Activated CD4-positive, CD25-positive, alpha-beta regulatory T cell treated with anti-CD3 and anti-CD28 coated beads, Interleukin-2, amount 50 U/mL, for 16 hours (primary cell): ENCODE measurements at regions not wholly inside any gene's neighbourhood (a gene's known extent, or its start where the extent isn't known, plus 50 kb on each side); places are given as distances from the start of the nearest gene placed in this dataset.

Experiments
- DNase-seq: peaks from one replicate; pipeline ENCODE4 v3.0.0-alpha.2; 2020; ENCODE audit warnings: low read depth, low spot score

DNA sequence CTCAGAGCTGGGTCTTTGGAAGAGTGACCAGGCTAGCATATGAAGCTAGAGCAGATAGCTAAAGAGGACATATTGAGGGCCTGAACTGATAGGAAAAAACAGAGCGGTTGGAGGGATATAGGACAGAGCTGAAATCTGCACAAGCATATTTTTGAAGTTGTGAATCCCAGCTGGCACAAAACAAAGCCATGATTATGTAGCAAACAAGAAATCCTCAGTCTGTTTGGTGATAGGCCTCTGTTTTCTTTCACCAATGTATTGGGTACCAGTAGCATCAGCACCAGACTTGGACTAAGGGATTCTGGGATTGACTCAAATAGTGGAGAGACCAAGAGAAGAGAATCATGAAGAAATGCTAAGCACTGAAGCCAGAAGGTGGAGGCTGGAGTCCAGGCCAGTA, 151.0 kb downstream of the FAM43A start:
- DNase-seq, result no peak

DNA sequence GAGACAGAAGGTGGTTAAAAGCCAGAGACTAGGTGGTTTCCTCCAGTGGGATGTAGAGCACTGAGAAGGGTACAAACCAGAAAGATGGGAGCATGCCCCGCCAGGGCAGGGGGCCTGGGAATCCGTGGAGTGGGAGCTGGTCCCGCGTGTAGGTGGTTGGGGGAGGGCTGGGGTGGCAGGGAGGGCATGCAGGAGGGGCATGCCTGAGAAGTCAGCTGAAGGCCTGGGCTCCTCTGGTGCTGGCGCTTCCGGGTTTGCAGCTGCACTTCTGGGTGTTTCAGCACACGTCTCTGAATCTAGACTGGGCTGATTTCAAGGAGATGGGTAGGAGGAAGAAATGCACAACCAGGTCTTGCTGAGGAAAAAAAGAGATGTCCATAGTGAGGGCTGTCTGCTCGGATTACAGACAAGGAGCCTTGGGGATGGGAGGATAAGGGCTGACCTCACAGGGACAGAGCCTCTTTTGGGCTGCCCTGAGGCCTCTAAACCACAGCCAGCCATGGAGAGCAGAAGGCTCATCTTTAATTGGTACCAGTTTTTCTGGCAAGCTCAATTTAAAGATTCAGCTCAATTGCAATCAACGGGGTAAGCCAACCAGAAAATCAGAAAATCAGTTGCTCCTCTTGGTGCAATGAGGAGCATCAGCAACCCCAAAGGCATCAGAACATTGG, 151.9 kb downstream of the FAM43A start:
- DNase-seq, result no peak

GRCh38 chr3:194838236-194838635, 152.6 kb downstream of the FAM43A start:
- DNase-seq, result no peak

GRCh38 chr3:194840661-194841514, 155.2 kb downstream of the FAM43A start:
- DNase-seq, result no peak

DNA sequence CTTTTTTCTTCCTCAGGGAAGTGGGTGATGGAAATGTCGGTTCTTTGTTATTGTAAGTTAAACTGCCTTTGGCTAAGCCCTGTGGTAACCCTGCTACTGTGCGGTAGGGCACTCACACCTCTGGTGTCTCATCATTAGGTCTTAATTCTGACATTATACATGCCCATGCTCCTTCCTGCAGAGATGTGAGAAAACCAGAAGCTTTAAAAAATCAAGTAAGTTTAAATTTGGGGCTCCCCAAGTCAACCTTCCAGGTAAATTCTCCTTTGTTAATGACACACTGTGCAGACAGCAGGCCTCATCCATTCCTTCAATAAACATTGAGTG, 155.8 kb downstream of the FAM43A start:
- DNase-seq, result no peak

- DNase-seq, result no peak
Measured at GRCh38 chr3:194843556-194843955, 157.9 kb downstream of the FAM43A start.

DNA sequence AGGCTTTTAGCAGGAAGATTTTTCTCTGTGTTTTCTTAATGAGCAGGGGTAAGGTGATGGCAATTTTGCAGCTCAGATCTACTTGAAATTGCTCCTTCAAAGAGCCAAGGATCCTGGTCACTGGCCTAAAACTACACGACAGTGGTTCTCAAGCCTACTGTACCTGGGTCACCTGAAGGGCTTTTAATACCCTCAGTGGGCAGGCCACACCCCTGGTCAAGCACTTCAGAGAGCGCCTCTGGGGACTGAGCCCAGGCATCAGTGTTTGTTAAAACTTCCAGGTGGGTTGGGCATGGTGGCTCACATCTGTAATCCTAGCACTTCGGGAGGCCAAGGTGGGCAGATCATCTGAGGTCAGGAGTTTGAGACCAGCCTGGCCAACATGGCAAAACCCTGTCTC, 158.4 kb downstream of the FAM43A start:
- no peak for DNase-seq

GRCh38 chr3:194849166-194849875, 163.6 kb downstream of the FAM43A start:
- no peak for DNase-seq

GRCh38 chr3:194851254-194851653, 165.6 kb downstream of the FAM43A start:
- no peak for DNase-seq

- DNase-seq, result no peak
Measured at GRCh38 chr3:194851941-194852340, 166.3 kb downstream of the FAM43A start.

- no peak for DNase-seq
Measured at GRCh38 chr3:194852345-194852744, 166.7 kb downstream of the FAM43A start.

GRCh38 chr3:194852831-194853508, 167.3 kb downstream of the FAM43A start:
- no peak for DNase-seq

DNA sequence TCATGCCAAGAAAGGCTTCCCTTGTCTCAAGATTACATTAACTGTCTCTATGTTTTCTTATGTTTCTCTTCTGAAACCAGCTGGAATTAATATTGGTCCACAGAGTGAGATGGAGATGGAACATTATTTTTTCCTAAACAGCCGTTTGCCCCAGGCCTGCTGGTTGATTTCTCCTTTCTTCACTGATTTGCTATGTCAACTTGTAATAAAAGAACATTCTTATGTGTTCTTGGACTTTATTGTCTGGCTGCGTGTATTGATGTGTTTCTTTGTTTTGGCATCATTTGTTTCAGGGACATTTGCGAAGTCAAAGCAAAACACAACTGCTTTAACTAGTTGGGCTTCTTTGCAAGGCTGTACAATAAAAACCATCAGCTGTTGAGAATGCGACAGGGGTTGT, 168.5 kb downstream of the FAM43A start:
- no peak for DNase-seq

DNA sequence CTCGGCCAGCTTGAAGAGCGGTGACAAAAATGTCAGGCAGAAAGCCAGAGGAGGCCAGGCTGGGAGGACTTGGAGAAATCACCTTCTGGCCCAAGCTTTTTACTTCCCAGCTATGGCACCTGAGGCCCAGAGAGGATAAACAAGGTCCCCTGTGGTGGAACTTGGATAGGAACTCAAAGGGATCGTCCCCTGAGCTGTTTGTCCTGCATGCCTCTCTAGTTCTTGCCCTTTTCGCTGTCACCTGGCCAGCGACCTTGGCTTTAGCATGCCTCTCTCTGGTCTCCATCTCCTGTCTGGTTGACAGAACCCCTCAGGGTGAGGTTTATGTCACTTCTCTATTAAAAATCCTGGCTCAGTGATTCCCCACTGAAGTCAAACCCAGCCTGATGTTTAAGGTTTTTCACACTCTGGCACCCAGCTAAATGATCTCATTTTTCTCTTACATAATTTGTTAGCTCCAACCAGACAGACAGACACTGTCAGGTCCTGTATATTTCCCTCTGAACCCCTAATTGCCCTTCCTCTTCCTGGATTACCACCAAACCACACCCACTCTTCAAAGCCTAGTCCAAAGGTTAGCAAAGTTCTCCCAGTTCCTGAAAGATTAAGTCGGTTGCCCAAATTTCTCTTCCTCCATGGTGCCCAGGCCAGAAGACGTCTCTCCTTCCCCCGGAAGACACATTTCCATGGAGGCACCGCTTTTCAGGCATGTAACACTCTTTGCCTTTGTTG, 169.1 kb downstream of the FAM43A start:
- DNase-seq, result no peak

DNA sequence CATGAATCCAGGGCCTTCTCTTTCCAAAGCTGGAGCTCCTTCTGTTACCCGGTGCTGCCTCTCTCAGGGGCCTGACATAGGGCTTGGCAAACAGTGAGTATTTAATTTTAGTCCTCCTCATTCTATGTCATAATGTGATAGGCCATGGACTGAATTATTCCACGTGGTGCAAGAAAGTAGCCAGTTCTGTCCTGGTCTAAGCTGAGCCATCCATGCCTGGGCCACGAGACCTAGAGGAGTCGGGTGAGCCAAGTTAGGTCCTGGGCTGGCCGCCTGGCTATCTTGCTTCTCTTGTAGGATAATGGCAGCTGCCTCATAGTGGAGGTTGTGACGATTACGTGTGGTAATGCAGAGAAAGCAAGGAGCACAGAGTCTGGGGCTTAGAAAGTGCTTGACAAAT, 170.6 kb downstream of the FAM43A start:
- no peak for DNase-seq

- DNase-seq, result no peak
Measured at GRCh38 chr3:194857469-194858113, 171.9 kb downstream of the FAM43A start.

GRCh38 chr3:194858382-194858781, 172.7 kb downstream of the FAM43A start:
- DNase-seq, result no peak

GRCh38 chr3:194860725-194861124, 175.0 kb downstream of the FAM43A start:
- no peak for DNase-seq

DNA sequence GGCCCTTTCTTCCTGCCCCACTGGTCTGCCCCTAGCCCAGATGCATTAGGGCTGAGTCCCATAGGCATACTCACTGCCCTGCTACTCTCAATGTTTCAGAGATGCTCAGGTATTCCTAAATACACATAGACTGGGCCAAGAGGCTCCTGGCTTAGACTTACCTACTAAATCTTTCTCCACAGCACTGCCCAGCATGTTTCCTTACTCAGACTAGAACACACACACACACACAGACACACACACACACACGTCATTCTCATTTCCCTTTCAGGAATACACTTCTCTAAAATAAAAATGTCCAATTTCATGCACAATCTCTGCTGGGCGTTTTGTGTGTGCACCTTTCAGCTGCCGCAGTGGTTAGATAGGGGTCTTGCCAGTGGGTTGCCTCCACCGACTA, 175.7 kb downstream of the FAM43A start:
- no peak for DNase-seq

- DNase-seq, result no peak
Measured at GRCh38 chr3:194865061-194865460, 179.4 kb downstream of the FAM43A start.

GRCh38 chr3:194865615-194866014, 179.9 kb downstream of the FAM43A start:
- DNase-seq, result no peak
